HepG2 (cell line): ENCODE measurements at regions not wholly inside any gene's neighbourhood (a gene's known extent, or its start where the extent isn't known, plus 50 kb on each side); places are given as distances from the start of the nearest gene placed in this dataset.

Source experiments
- ATAC-seq: fragments of 200-7000 bp; cut with Tn5 transposase; 3 replicates; pipeline ENCODE4 v1.9.1; 2020; ENCODE audit warnings: mild to moderate bottlenecking, moderate library complexity
- BruUV-seq: library from RNA; stranded (reverse); fragments of 400-500 nt; replicated peaks from 2 replicates; lab custom pipeline; 2021; lab: Mats Ljungman, UMichigan
- CTCF ChIA-PET: fragments of 300-600 bp; formaldehyde crosslinking; extraction: SDS; loops from one replicate; lab custom pipeline; 2021; ENCODE audit warnings: low total read pairs, inconsistent platforms, low intra/inter-chr PET ratio; lab: Yijun Ruan, JAX
- POLR2A ChIA-PET: fragments of 350-600 bp; sonication (Branson Sonifier 250); formaldehyde crosslinking; loops from one replicate; lab custom pipeline; 2020; ENCODE audit warnings: antibody characterized with exemption, inconsistent platforms; lab: Yijun Ruan, JAX
- DNase-seq: peaks from one replicate; pipeline ENCODE4 v3.0.0-alpha.2; 2015; ENCODE audit warnings: low spot score
- FAIRE-seq: peaks from 3 replicates; lab custom pipeline; 2011; peaks lifted over from hg19 to GRCh38; lab: Jason Lieb, UNC
- H2AFZ ChIP-seq: one replicate; pipeline ENCODE4 v1.6.1; 2011; ENCODE audit warnings: low read length, inconsistent platforms
- H3K27ac ChIP-seq: fragments of 300-600 bp; 3 replicates; pipeline ENCODE4 v1.8.0; 2011; ENCODE audit warnings: mixed run types, mild to moderate bottlenecking, mixed read lengths, low read length, inconsistent platforms; ENCODE audit not compliant: insufficient read depth; ENCODE audit errors: extremely low read length
- H3K27me3 ChIP-seq, 2 experiments: fragments of 200-600 bp in 1 of 2; 2 replicates in 1 of 2; 3 replicates in 1 of 2; pipeline versions ENCODE4 v1.6.0 to v1.8.0; 2011; ENCODE audit warnings: low read length in 2 of 2, mild to moderate bottlenecking in 2 of 2, moderate library complexity in 2 of 2, inconsistent platforms in 1 of 2; ENCODE audit not compliant: insufficient read depth in 2 of 2, control insufficient read depth in 1 of 2
- H3K36me3 ChIP-seq, 2 experiments: fragments of 200-600 bp in 1 of 2; replicated peaks in 1 of 2; 2 replicates in 1 of 2; 3 replicates in 1 of 2; pipeline versions ENCODE4 v1.5.1 to v1.8.0; 2011; ENCODE audit warnings: low read length in 2 of 2, inconsistent platforms in 1 of 2; ENCODE audit not compliant: insufficient read depth in 2 of 2, control insufficient read depth in 1 of 2
- H3K4me1 ChIP-seq: 2 replicates; pipeline ENCODE4 v1.5.1; 2012; ENCODE audit warnings: low read length, inconsistent platforms; ENCODE audit not compliant: insufficient read depth
- H3K4me2 ChIP-seq: 2 replicates; pipeline ENCODE4 v1.6.0; 2011; ENCODE audit warnings: low read depth, low read length, inconsistent platforms
- H3K4me3 ChIP-seq, 3 experiments: fragments of 200-600 bp in 1 of 3; sonication (generic), shearing (Covaris generic) in 1 of 3; replicated peaks in 1 of 3; 2 replicates each; pipeline ENCODE4 v1.5.1; 2011 to 2016; ENCODE audit warnings: low read length in 3 of 3, inconsistent platforms in 2 of 3, low read depth in 2 of 3, mild to moderate bottlenecking in 2 of 3, control low read depth in 1 of 3, mixed read lengths in 1 of 3; ENCODE audit not compliant: insufficient read depth in 1 of 3
- H3K79me2 ChIP-seq: one replicate; pipeline ENCODE4 v1.6.1; 2011; ENCODE audit warnings: low read length, inconsistent platforms; ENCODE audit not compliant: insufficient read depth
- H3K9ac ChIP-seq: 2 replicates; pipeline ENCODE4 v1.6.0; 2011; ENCODE audit warnings: mild to moderate bottlenecking, low read depth, low read length, inconsistent platforms; ENCODE audit not compliant: insufficient read depth
- H3K9me3 ChIP-seq: 2 replicates; pipeline ENCODE4 v1.5.1; 2012; ENCODE audit warnings: mild to moderate bottlenecking, low read length
- H4K20me1 ChIP-seq: 2 replicates; pipeline ENCODE4 v1.6.0; 2011; ENCODE audit warnings: inconsistent platforms, mild to moderate bottlenecking, low read length, moderate library complexity; ENCODE audit not compliant: insufficient read depth
- CTCF ChIP-seq: sonication (generic); formaldehyde crosslinking; IDR thresholded peaks from 2 replicates; pipeline ENCODE4 v1.5.0; 2020; ENCODE audit warnings: mild to moderate bottlenecking, missing genetic modification reagents, moderate library complexity
- ESRRA ChIP-seq: sonication (generic); formaldehyde crosslinking; IDR thresholded peaks from 2 replicates; pipeline ENCODE4 v1.5.1; 2020; ENCODE audit warnings: mild to moderate bottlenecking, low read depth, missing genetic modification reagents
- HBP1 ChIP-seq: IDR thresholded peaks from 2 replicates; pipeline ENCODE4 v1.6.1; 2016; ENCODE audit warnings: low read depth, control low read depth
- HOXA5 ChIP-seq: sonication (generic); formaldehyde crosslinking; IDR thresholded peaks from 2 replicates; pipeline ENCODE4 v1.4.0; 2020; ENCODE audit warnings: missing genetic modification reagents
- KDM2A ChIP-seq: sonication (generic); formaldehyde crosslinking; IDR thresholded peaks from 2 replicates; pipeline ENCODE4 v1.4.0; 2020; ENCODE audit warnings: low read depth, missing genetic modification reagents, borderline replicate concordance
- NR2F6 ChIP-seq, 2 experiments: IDR thresholded peaks; 2 replicates each; pipeline ENCODE4 v1.6.1; 2016; ENCODE audit warnings: antibody characterized with exemption in 1 of 2, mild to moderate bottlenecking in 1 of 2
- RCOR2 ChIP-seq: IDR thresholded peaks from 2 replicates; pipeline ENCODE4 v1.6.1; 2016; ENCODE audit warnings: missing biosample characterization, missing genetic modification reagents
- RXRB ChIP-seq: IDR thresholded peaks from 2 replicates; pipeline ENCODE4 v1.6.1; 2016; ENCODE audit warnings: borderline replicate concordance, missing genetic modification reagents, missing compliant biosample characterization
- SRF ChIP-seq: IDR thresholded peaks from 2 replicates; pipeline ENCODE4 v1.6.1; 2011; ENCODE audit warnings: mild to moderate bottlenecking, low read depth, low read length, moderate library complexity
- SSRP1 ChIP-seq: IDR thresholded peaks from 2 replicates; pipeline ENCODE4 v1.6.1; 2016; ENCODE audit warnings: control low read depth
- STAG1 ChIP-seq: sonication (generic); formaldehyde crosslinking; IDR thresholded peaks from 2 replicates; pipeline ENCODE4 v1.4.0; 2020; ENCODE audit warnings: missing genetic modification reagents
- TCF7 ChIP-seq: sonication (generic); IDR thresholded peaks from 2 replicates; pipeline ENCODE4 v1.6.1; 2016; ENCODE audit warnings: antibody characterized with exemption, low read depth
- TEAD3 ChIP-seq: optimal IDR thresholded peaks from 2 replicates; pipeline ENCODE3; 2016; ENCODE audit warnings: borderline replicate concordance
- THRA ChIP-seq: sonication (generic); formaldehyde crosslinking; IDR thresholded peaks from 2 replicates; pipeline ENCODE4 v1.4.0; 2020; ENCODE audit warnings: missing genetic modification reagents, borderline replicate concordance
- ZGPAT ChIP-seq: IDR thresholded peaks from 2 replicates; pipeline ENCODE4 v1.6.1; 2016; ENCODE audit warnings: mild to moderate bottlenecking
- ZNF331 ChIP-seq: sonication (generic); formaldehyde crosslinking; IDR thresholded peaks from 2 replicates; pipeline ENCODE4 v1.4.0; 2020; ENCODE audit warnings: missing genetic modification reagents
- ZNF343 ChIP-seq: sonication (generic); formaldehyde crosslinking; IDR thresholded peaks from 2 replicates; pipeline ENCODE4 v1.4.0; 2020; ENCODE audit warnings: mild to moderate bottlenecking, missing genetic modification reagents
- ZSCAN9 ChIP-seq: IDR thresholded peaks from 2 replicates; pipeline ENCODE4 v1.6.1; 2016; ENCODE audit warnings: borderline replicate concordance
- WGBS: methylation state at CpG from one replicate; pipeline ENCODE4 v1.1.6; 2017; ENCODE audit warnings: low lambda C conversion rate; 5-methylcytosine and 5-hydroxymethylcytosine counted together
- in situ Hi-C: cut with HindIII; loops from 2 replicates; pipeline ENCODE4 v1.10.0; 2017; ENCODE audit warnings: low pct_unique_long_range_greater_than_20kb; ENCODE audit not compliant: extremely low pct_ligation_motif_present
- intact Hi-C: fragments of 100-400 bp; cut with micrococcal nuclease; formaldehyde crosslinking; loops from one replicate; pipeline ENCODE4 v1.10.0; 2022; ENCODE audit not compliant: unreplicated experiment

- Histone ChIP-seq H2AFZ (no peak overlapping the region), H3K9me3 (no peaks in the 10 kb centered on the region), H3K36me3 (no peaks in the 10 kb centered on the region), H3K79me2 (no peaks in the 10 kb centered on the region), H3K27me3 (no peaks in the 10 kb centered on the region), H3K4me3 (no peak overlapping the region), H4K20me1 (no peaks in the 10 kb centered on the region), H3K27ac (no peak overlapping the region), H3K4me2 (peak overlapping the region; percentile 10; the same call in 1 of the 2 replicates), H3K9ac (no peak overlapping the region), H3K4me1 (no peaks in the 10 kb centered on the region)
- FAIRE-seq (peak; percentile 83), ATAC-seq (peak; percentile 96), DNase-seq (peak; percentile 75)
- no TSS peak for BruUV-seq
- intact Hi-C loops (loop anchor here (1.0 to 2.0 kb wide), 3 partner anchors 109 to 237 kb away; partner anchors contain the start of gene E2F3), in situ Hi-C loops (loop anchor here (5.0 kb wide), 1 partner anchor 235 kb away; no protein-coding TSS in a partner anchor)
- ChIA-PET CTCF (interaction anchor here (1.0 to 4.3 kb wide), 3 partner anchors 113 to 236 kb away, joined by 4 to 74 read pairs (median 5); no protein-coding TSS in a partner anchor), POLR2A (no interaction called here)
- 3% methylated on average over 10 of the region's 10 CpGs for WGBS
- peak; percentile 72 for TF ChIP-seq NR2F6 (IDR thresholded peaks at IDR 0.05)
- peak; percentile 70; the same call in 1 of the 2 replicates for TF ChIP-seq NR2F6 (CRISPR knock-in tag; IDR thresholded peaks at IDR 0.05)
- TF ChIP-seq STAG1 (CRISPR knock-in tag) = peak; percentile 98
- 0 out of 2 replicates have a peak, but pooled peaks have one; percentile 29 for TF ChIP-seq HOXA5 (CRISPR knock-in tag)
- 0 out of 2 replicates have a peak, but pooled peaks have one; percentile 54 for TF ChIP-seq SSRP1 (CRISPR knock-in tag)
- peak; percentile 68 for TF ChIP-seq KDM2A (CRISPR knock-in tag)
- TF ChIP-seq RCOR2 (CRISPR knock-in tag) = no peak
- peak; percentile 95 for TF ChIP-seq CTCF
- 0 out of 2 replicates have a peak, but pooled peaks have one; percentile 34 for TF ChIP-seq THRA (CRISPR knock-in tag)
- TF ChIP-seq ESRRA (CRISPR knock-in tag) = no peak
- TF ChIP-seq TEAD3 (CRISPR knock-in tag) = peak; percentile 74
- TF ChIP-seq TCF7 = peak; percentile 58
- no peak for TF ChIP-seq ZNF343 (CRISPR knock-in tag)
- 0 out of 2 replicates have a peak, but pooled peaks have one; percentile 37 for TF ChIP-seq ZNF331 (CRISPR knock-in tag)
- TF ChIP-seq SRF = peak; percentile 61; the same call in 1 of the 2 replicates
- 0 out of 2 replicates have a peak, but pooled peaks have one; percentile 62 for TF ChIP-seq HBP1
- 0 out of 2 replicates have a peak, but pooled peaks have one; percentile 37 for TF ChIP-seq RXRB (CRISPR knock-in tag)
- 0 out of 2 replicates have a peak, but pooled peaks have one; percentile 26 for TF ChIP-seq ZGPAT (CRISPR knock-in tag)
- TF ChIP-seq ZSCAN9 = 0 out of 2 replicates have a peak, but pooled peaks have one; percentile 18
These were observed 79.7 kb upstream of the MBOAT1 start for GRCh38 chr6:20291764-20292580.
